IPS-15b (cell line): ENCODE measurements at regions not wholly inside any gene's neighbourhood (a gene's known extent, or its start where the extent isn't known, plus 50 kb on each side); places are given as distances from the start of the nearest gene placed in this dataset.
"Not testable (repeated sequence)": the region's sequence is repeated elsewhere in the genome, so short reads cannot be mapped to it uniquely, and the experiment has no call there.

ENCODE experiments used
- H3K27me3 ChIP-seq: one replicate; pipeline ENCODE4 v1.6.1; 2013; ENCODE audit warnings: low read length; ENCODE audit not compliant: control insufficient read depth, insufficient read depth
- H3K36me3 ChIP-seq: one replicate; pipeline ENCODE4 v1.6.1; 2013; ENCODE audit warnings: low read length; ENCODE audit not compliant: control insufficient read depth, insufficient read depth
- H3K4me1 ChIP-seq: one replicate; pipeline ENCODE4 v1.6.1; 2013; ENCODE audit warnings: mild to moderate bottlenecking, low read length; ENCODE audit not compliant: control insufficient read depth, insufficient read depth
- H3K4me3 ChIP-seq: one replicate; pipeline ENCODE4 v1.5.1; 2013; ENCODE audit warnings: low read depth, low read length
- H3K9ac ChIP-seq: one replicate; pipeline ENCODE4 v1.6.1; 2013; ENCODE audit warnings: low read depth, mild to moderate bottlenecking, low read length
- H3K9me3 ChIP-seq: one replicate; pipeline ENCODE4 v1.6.1; 2013; ENCODE audit warnings: mild to moderate bottlenecking, low read length; ENCODE audit not compliant: control insufficient read depth, insufficient read depth

DNA sequence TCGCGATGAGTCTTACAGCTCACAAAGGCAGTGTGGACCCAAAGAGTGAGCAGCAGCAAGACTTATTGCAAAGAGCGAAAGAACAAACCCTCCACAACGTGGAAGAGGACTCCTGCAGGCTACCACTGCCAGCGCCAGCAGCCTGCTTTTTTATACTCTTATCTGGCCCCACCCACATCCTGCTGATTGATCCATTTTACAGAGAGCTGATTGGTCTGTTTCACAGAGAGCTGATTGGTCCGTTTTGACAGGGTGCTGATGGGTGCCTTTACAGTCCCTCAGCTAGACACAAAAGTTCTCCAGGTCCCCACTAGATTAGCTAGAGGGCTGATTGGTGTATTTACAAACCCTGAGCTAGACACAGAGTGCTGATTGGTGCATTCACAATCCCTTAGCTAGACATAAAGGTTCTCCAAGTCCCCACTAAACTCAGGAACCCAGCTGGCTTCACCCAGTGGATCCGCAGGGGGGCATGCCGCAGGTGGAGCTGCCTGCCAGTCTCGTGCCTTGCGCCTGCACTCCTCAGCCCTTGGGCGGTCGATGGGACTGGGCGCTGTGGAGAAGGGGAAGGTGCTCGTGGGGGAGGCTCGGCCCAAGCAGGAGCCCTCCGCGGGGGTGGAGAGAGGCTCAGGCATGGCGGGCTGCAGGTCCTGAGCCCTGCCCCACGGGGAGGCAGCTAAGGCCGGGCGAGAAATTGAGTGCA, 75.7 kb downstream of the QDPR start:
- not testable (repeated sequence) for H3K4me1 ChIP-seq, H3K4me3 ChIP-seq, H3K9ac ChIP-seq, H3K36me3 ChIP-seq, H3K9me3 ChIP-seq, H3K27me3 ChIP-seq

DNA sequence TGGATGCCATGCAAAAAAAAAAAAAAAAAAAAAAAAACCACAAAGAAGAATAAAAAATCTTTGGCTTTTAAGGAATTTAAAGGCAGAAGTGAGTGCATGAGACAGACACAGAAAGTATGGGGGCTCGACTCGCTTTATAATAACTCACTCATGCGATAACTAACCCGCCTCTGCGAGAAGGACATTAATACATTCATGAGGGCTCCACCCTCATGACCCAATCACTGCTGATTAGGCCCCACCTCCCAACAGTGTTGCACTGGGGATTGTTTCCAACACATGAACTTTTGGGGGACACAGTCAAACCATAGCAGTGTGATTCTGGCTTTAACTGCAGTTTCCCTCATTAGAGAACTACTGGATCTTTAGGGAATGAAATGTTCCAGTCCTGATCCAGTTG, 78.1 kb downstream of the QDPR start:
- no peaks in the 10 kb centered on the region for H3K9me3 ChIP-seq
- no peaks in the 10 kb centered on the region for H3K27me3 ChIP-seq
- H3K4me1 ChIP-seq, result no peaks in the 10 kb centered on the region
- H3K9ac ChIP-seq, result no peak overlapping the region
- no peak overlapping the region for H3K4me3 ChIP-seq
- H3K36me3 ChIP-seq, result no peaks in the 10 kb centered on the region

DNA sequence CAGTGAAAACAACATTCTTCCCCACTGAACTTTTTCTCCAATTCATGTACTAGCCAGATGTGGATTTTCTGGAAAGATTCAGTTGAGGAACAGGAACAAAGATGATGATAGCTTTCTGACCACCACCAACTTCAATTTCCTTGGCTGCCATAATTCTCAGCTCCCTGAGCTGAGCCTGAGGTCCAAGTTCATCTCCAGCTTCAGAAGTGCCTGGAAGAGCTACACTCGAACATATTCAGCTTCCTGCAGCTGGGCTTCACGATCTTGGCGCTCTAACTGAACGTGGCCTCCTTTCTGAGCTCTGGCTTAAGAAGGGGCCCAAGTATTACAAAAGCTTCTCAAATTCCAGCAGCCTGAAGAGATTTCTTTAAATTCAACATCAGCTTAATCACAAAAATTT, 83.9 kb downstream of the QDPR start:
- Histone ChIP-seq H3K9ac (no peak overlapping the region), H3K4me1 (no peaks in the 10 kb centered on the region), H3K4me3 (no peak overlapping the region), H3K36me3 (no peaks in the 10 kb centered on the region), H3K9me3 (no peaks in the 10 kb centered on the region), H3K27me3 (no peaks in the 10 kb centered on the region)

DNA sequence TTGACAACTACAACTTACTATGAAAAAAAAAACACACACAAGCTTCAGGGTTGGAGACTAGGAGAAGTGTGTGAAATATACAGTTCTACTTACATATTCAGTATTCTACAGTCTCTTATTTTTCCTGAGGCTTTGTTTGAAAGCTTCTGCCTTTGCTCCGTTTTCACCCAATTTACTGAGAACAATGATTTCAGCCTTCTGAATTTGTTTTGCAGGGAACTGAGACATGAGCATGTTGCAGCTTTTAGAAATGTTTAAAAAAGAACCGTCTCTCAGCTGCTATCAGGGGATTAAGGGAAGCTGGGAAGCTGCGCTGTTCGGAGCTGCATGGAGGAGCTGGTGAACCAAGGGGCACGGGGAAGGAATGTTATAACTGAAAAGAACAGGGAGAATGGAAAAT, 85.7 kb downstream of the QDPR start:
- no peaks in the 10 kb centered on the region for H3K36me3 ChIP-seq
- no peaks in the 10 kb centered on the region for H3K4me1 ChIP-seq
- no peak overlapping the region for H3K9ac ChIP-seq
- H3K27me3 ChIP-seq, result no peaks in the 10 kb centered on the region
- H3K9me3 ChIP-seq, result no peaks in the 10 kb centered on the region
- no peak overlapping the region for H3K4me3 ChIP-seq

DNA sequence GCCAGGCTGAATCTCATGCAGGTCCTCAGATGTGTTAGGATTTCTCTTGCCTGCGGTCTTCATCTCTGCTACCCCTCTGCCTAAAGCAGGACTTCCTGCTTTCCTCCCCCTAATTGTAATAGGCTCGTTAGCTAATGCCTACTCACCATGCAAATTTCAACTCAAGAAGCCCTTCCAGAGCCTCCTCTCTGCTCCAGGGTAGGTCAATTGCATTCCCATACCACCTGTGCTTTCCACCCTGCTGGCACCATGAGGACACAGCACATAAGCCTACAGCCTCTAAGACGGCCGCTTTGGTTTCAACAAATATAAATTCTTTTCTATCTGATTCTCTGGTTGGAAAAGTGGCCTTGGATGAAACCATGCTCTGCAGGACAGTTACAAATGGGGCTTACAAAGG, 93.9 kb downstream of the QDPR start:
- no peaks in the 10 kb centered on the region for H3K9me3 ChIP-seq
- no peak overlapping the region for H3K9ac ChIP-seq
- no peaks in the 10 kb centered on the region for H3K27me3 ChIP-seq
- H3K4me1 ChIP-seq, result no peaks in the 10 kb centered on the region
- H3K36me3 ChIP-seq, result no peaks in the 10 kb centered on the region
- no peak overlapping the region for H3K4me3 ChIP-seq

DNA sequence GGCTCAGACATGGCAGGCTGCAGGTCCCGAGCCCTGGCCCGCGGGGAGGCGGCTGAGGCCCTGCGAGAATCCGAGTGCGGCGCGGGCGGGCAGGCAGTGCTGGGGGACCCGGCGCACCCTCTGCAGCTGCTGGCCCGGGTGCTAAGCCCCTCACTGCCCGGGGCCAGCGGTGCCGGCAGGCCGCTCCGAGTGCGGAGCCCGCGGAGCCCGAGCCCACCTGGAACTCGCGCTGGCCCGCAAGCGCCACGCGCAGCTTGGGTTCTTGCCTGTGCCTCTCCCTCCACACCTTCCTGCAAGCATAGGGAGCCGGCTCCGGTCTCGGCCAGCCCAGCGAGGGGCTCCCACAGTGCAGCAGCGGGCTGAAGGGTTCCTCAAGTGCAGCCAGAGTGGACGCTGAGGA, 97.5 kb downstream of the QDPR start:
- Histone ChIP-seq H3K4me3 (no peak overlapping the region), H3K4me1 (no peaks in the 10 kb centered on the region), H3K9me3 (no peaks in the 10 kb centered on the region), H3K36me3 (no peaks in the 10 kb centered on the region), H3K9ac (no peak overlapping the region), H3K27me3 (no peaks in the 10 kb centered on the region)

DNA sequence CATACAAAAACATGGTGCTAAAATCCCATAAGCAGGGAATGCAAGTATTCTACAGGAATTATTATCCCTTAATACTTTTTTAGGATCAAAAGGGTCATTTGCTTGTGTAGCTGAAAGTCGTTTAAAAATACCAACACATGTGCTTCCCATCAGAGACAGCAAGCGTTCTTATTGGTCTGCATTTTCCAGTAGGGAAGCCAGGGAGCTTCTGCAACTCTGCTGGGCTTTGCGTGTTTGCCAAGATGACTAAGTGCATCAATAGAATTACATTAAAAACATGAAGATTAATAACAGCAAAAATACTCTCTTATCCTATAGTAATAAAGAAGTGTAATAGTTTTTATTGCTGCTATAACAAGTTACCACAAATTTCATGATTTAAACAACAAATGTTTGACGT, 111.2 kb downstream of the QDPR start:
- Histone ChIP-seq H3K27me3 (no peaks in the 10 kb centered on the region), H3K4me1 (no peaks in the 10 kb centered on the region), H3K9me3 (no peaks in the 10 kb centered on the region), H3K9ac (no peak overlapping the region), H3K4me3 (no peak overlapping the region), H3K36me3 (no peaks in the 10 kb centered on the region)

DNA sequence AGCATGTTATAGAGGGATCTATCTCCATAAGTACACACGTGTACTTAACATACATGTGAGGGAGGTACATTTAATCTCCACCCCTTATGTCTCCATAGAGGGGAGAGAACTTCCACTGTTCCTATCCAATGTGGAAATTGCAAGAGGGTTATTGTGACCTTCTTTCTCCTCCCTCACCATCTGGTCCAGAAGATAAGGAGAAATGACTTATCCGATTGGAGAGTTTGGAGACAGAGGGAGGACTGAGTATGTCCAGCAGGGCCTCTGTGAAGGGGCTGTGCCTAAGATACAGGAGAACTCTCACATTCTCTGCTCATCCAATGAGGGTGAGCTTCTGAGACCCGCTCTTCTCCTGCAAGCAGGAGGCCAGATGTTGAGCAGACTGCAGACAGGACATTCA, 113.1 kb downstream of the QDPR start:
- H3K4me1 ChIP-seq, result no peaks in the 10 kb centered on the region
- H3K27me3 ChIP-seq, result no peaks in the 10 kb centered on the region
- no peak overlapping the region for H3K4me3 ChIP-seq
- no peak overlapping the region for H3K9ac ChIP-seq
- no peaks in the 10 kb centered on the region for H3K36me3 ChIP-seq
- H3K9me3 ChIP-seq, result no peaks in the 10 kb centered on the region

DNA sequence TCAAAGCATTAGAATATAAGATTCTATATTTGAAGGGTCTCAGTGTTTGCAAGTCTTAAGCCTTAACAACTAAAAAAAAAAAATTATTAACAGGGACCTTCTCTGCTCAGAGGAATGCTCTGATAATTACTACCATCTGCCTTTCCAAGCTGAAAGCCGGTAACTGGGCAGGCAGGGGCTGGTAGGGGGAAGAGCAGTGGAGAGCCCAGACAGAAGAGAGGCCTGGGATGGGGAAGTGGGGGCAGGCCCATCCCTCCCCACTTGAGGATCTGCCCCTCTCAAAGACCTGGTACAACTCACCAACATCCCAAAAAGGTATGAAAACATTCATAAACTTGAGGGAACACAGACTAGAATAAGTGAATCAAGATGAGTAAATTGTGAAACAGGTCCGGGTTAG, 113.9 kb downstream of the QDPR start:
- Histone ChIP-seq H3K36me3 (no peaks in the 10 kb centered on the region), H3K4me3 (no peak overlapping the region), H3K27me3 (no peaks in the 10 kb centered on the region), H3K9me3 (no peaks in the 10 kb centered on the region), H3K9ac (no peak overlapping the region), H3K4me1 (no peaks in the 10 kb centered on the region)

DNA sequence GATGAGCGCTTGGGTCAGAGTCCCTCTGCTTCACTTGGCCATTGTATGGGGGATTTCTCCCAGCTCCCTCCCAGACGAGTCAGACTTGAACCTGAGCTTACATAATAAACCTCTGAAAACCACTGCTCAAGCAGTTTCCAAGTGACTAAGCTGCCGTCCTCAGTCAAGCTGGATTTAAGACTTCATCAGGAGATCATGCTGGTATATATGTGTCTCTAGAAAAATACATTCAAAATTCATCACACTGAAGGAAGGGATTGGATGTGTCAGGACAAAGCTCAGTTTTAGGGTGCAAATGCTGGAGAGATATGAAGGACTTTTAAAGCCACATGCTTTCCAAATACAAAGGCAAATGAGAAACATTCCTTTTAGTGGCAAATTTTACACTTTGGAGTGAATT, 114.3 kb downstream of the QDPR start:
- no peak overlapping the region for H3K4me3 ChIP-seq
- H3K4me1 ChIP-seq, result no peaks in the 10 kb centered on the region
- H3K9ac ChIP-seq, result no peak overlapping the region
- no peaks in the 10 kb centered on the region for H3K36me3 ChIP-seq
- no peaks in the 10 kb centered on the region for H3K27me3 ChIP-seq
- H3K9me3 ChIP-seq, result no peaks in the 10 kb centered on the region

DNA sequence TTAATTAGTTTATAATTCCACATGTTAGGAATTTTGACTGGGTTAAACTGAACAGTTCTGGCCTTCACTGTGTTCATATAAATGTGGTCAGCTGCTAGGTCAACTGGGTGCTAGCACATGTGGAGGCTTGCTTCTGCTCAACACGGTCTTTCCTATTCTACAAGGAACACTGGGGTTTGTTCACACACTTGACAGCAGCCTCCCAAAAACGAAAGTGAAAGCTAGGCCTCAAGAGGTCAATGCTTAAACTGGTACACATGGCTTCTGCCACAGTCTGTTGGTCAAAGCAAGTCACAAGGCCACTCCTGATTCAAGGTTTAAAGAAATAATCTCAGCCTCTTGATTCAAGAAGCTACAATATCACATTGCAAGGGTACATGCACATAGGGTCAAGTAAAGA, 126.5 kb downstream of the QDPR start:
- Histone ChIP-seq H3K27me3 (no peaks in the 10 kb centered on the region), H3K36me3 (no peaks in the 10 kb centered on the region), H3K9me3 (no peaks in the 10 kb centered on the region), H3K4me1 (no peaks in the 10 kb centered on the region), H3K4me3 (no peak overlapping the region), H3K9ac (no peak overlapping the region)

DNA sequence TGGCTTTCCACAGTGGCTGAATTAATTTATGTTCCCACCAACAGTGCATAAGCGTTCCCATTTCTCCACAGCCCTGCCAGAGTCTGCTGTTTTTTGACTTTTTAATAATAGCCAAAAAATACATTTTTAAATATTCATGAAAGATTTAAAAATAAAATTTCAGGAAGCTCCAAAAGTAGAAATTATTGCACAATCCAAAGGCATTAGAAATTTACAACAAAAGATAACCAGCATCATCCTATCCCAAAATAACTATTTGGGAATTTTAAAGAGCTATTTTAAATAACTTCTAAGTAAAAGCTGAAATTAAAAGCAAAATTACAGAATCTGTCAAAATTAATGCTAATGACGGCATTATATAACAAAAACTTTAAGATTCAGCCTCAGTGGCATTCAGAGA, 131.5 kb downstream of the QDPR start:
- no peaks in the 10 kb centered on the region for H3K4me1 ChIP-seq
- no peak overlapping the region for H3K4me3 ChIP-seq
- no peaks in the 10 kb centered on the region for H3K9me3 ChIP-seq
- H3K27me3 ChIP-seq, result no peaks in the 10 kb centered on the region
- H3K36me3 ChIP-seq, result no peaks in the 10 kb centered on the region
- H3K9ac ChIP-seq, result no peak overlapping the region
